ENCODE measurements at regions not wholly inside any gene's neighbourhood (a gene's known extent, or its start where the extent isn't known, plus 50 kb on each side); places are given as distances from the start of the nearest gene placed in this dataset.

- no peaks in the 10 kb centered on the region for H4K20me1 ChIP-seq (ENCODE audit: insufficient read depth, low read length)
- H3K27me3 ChIP-seq (ENCODE audit: insufficient read depth, low read length), result no peaks in the 10 kb centered on the region
- H3K4me2 ChIP-seq (ENCODE audit: insufficient read depth, low read length), result peak overlapping the region; percentile 30
- DNase-seq (ENCODE audit: insufficient read length, low spot score, missing footprints), result peak; percentile 75
- H2AFZ ChIP-seq (ENCODE audit: low read length), result peak overlapping the region; percentile 18
- H3K4me3 ChIP-seq (ENCODE audit: insufficient read depth, low read length), result no peak overlapping the region
- H3K36me3 ChIP-seq (ENCODE audit: insufficient read depth, low read length), result no peaks in the 10 kb centered on the region
- no peaks in the 10 kb centered on the region for H3K9me3 ChIP-seq (ENCODE audit: low read depth, low read length)
- H3K4me1 ChIP-seq (ENCODE audit: insufficient read depth, low read length), result peaks cover 27% of the 10 kb centered on the region
- H3K79me2 ChIP-seq (ENCODE audit: insufficient read depth, low read length), result no peaks in the 10 kb centered on the region
- H3K27ac ChIP-seq (ENCODE audit: low read depth, low read length), result peak overlapping the region; percentile 92
- no peak for TF ChIP-seq CTCF (IDR thresholded peaks at IDR 0.05; ENCODE audit: extremely low read depth, low read depth, low read length)
Measured at GRCh38 chr3:170703121-170703588, 117.3 kb upstream of the SLC7A14 start.

- peak overlapping the region; percentile 92 for H3K27ac ChIP-seq (ENCODE audit: low read depth, low read length)
Measured at GRCh38 chr3:170701696-170702678, 116.1 kb upstream of the SLC7A14 start.

GRCh38 chr3:170700054-170700404 is 114.2 kb upstream of the SLC7A14 start:
- no peak overlapping the region for H3K4me2 ChIP-seq (ENCODE audit: insufficient read depth, low read length)
- TF ChIP-seq CTCF (IDR thresholded peaks at IDR 0.05; ENCODE audit: extremely low read depth, low read depth, low read length), result no peak
- no peaks in the 10 kb centered on the region for H3K27me3 ChIP-seq (ENCODE audit: insufficient read depth, low read length)
- DNase-seq (ENCODE audit: insufficient read length, low spot score, missing footprints), result no peak
- no peaks in the 10 kb centered on the region for H4K20me1 ChIP-seq (ENCODE audit: insufficient read depth, low read length)
- H2AFZ ChIP-seq (ENCODE audit: low read length), result no peak overlapping the region
- H3K27ac ChIP-seq (ENCODE audit: low read depth, low read length), result no peak overlapping the region
- H3K9me3 ChIP-seq (ENCODE audit: low read depth, low read length), result no peaks in the 10 kb centered on the region
- H3K36me3 ChIP-seq (ENCODE audit: insufficient read depth, low read length), result no peaks in the 10 kb centered on the region
- H3K79me2 ChIP-seq (ENCODE audit: insufficient read depth, low read length), result no peaks in the 10 kb centered on the region
- no peak overlapping the region for H3K4me3 ChIP-seq (ENCODE audit: insufficient read depth, low read length)
- H3K4me1 ChIP-seq (ENCODE audit: insufficient read depth, low read length), result peaks cover 22% of the 10 kb centered on the region

More at GRCh38 chr3:170701696-170702678, 116.1 kb upstream of the SLC7A14 start:
- no peaks in the 10 kb centered on the region for H3K27me3 ChIP-seq (ENCODE audit: insufficient read depth, low read length)
- peaks cover 22% of the 10 kb centered on the region for H3K4me1 ChIP-seq (ENCODE audit: insufficient read depth, low read length)
- no peak overlapping the region for H3K4me2 ChIP-seq (ENCODE audit: insufficient read depth, low read length)
- TF ChIP-seq CTCF (IDR thresholded peaks at IDR 0.05; ENCODE audit: extremely low read depth, low read depth, low read length), result no peak
- no peak overlapping the region for H2AFZ ChIP-seq (ENCODE audit: low read length)
- DNase-seq (ENCODE audit: insufficient read length, low spot score, missing footprints), result peak; percentile 78
- no peaks in the 10 kb centered on the region for H3K9me3 ChIP-seq (ENCODE audit: low read depth, low read length)
- H3K4me3 ChIP-seq (ENCODE audit: insufficient read depth, low read length), result no peak overlapping the region
- H3K79me2 ChIP-seq (ENCODE audit: insufficient read depth, low read length), result no peaks in the 10 kb centered on the region
- no peaks in the 10 kb centered on the region for H4K20me1 ChIP-seq (ENCODE audit: insufficient read depth, low read length)
- H3K36me3 ChIP-seq (ENCODE audit: insufficient read depth, low read length), result no peaks in the 10 kb centered on the region

All from osteoblast (primary cell).